Activated CD4-positive, alpha-beta T cell treated with anti-CD3 and anti-CD28 coated beads, Interleukin-2, amount 10 ng/mL, durations not matched to agents 7 days and 5 days (primary cell): ENCODE measurements at regions not wholly inside any gene's neighbourhood (a gene's known extent, or its start where the extent isn't known, plus 50 kb on each side); places are given as distances from the start of the nearest gene placed in this dataset.
A peak's percentile ranks its signal among the peaks of the same experiment; 100 is the strongest.
"Not testable (repeated sequence)": the region's sequence is repeated elsewhere in the genome, so short reads cannot be mapped to it uniquely, and the experiment has no call there.

ENCODE experiments used
- CTCF ChIA-PET: fragments of 350-600 bp; sonication (Branson Sonifier 250); formaldehyde crosslinking; loops from one replicate; lab custom pipeline; 2021; ENCODE audit warnings: antibody characterized with exemption; lab: Charles Lee
- POLR2A ChIA-PET: fragments of 350-600 bp; sonication (Branson Sonifier 250); formaldehyde crosslinking; loops from one replicate; lab custom pipeline; 2021; ENCODE audit warnings: antibody characterized with exemption; lab: Charles Lee
- DNase-seq: peaks from one replicate; pipeline ENCODE4 v3.0.0-alpha.2; 2020
- H3K27ac Mint-ChIP-seq: one replicate; pipeline ENCODE4 v1.8.0; 2021; ENCODE audit warnings: mild to moderate bottlenecking, moderate library complexity, mixed read lengths
- H3K27me3 Mint-ChIP-seq: one replicate; pipeline ENCODE4 v1.8.0; 2021; ENCODE audit warnings: mixed read lengths
- H3K36me3 Mint-ChIP-seq: one replicate; pipeline ENCODE4 v1.8.0; 2021; ENCODE audit warnings: low read depth, mixed read lengths
- H3K4me1 Mint-ChIP-seq: one replicate; pipeline ENCODE4 v1.8.0; 2021; ENCODE audit warnings: mixed read lengths
- H3K4me3 Mint-ChIP-seq: one replicate; pipeline ENCODE4 v1.8.0; 2021; ENCODE audit warnings: mild to moderate bottlenecking, moderate library complexity, mixed read lengths
- H3K9me3 Mint-ChIP-seq: one replicate; pipeline ENCODE4 v1.8.0; 2021; ENCODE audit warnings: mixed read lengths

DNA sequence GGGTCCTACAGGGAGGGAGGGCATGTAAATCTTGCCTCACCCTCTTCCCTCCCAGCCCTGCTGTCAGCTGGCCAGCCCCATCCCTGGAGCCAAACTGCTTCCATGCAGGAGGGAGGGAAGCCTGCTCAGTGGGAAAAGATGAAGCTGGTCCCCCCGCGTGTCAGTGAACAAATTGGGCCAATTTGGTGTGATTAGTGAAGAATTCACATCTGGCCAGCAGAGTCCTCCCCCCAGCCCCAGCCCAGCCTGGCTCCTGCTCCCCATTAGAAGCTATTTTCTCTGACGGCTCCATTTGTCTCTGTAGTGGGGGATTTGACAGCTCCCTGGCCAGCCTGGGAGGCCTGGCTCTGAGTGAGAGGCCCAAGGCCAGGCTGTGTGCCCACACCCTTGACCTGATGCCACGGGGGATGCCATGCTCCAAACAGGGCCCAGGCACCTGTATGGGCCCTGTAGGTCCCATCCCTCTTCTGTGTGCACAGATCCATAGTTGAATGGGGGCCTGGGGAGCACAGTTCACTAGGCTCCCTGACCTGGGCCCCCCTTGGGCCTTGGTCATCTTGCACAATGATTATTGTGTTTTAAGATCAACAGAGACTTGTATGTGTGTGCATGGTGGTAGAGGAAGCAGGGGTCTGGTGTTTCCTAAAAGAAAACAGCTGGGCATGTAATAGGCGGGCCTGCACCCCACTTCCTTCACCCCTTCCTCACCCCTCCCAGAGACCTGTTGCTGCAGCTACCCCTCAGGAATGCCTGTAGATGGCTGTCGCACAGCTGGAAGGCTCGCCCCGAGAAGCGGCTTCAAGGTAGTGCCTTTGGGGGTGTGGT, 50.7 kb upstream of the TAC4 start:
- Mint-ChIP-seq H3K4me3 (no peak overlapping the region), H3K27me3 (peaks cover 54% of the 10 kb centered on the region), H3K9me3 (no peaks in the 10 kb centered on the region), H3K27ac (no peak overlapping the region), H3K4me1 (no peaks in the 10 kb centered on the region), H3K36me3 (no peaks in the 10 kb centered on the region)
- DNase-seq = no peak
- CTCF ChIA-PET = interaction anchor here (0.6 kb wide), 2 partner anchors 41 to 550 kb away, joined by 3 read pairs; no protein-coding TSS in a partner anchor
- POLR2A ChIA-PET = no interaction called here

DNA sequence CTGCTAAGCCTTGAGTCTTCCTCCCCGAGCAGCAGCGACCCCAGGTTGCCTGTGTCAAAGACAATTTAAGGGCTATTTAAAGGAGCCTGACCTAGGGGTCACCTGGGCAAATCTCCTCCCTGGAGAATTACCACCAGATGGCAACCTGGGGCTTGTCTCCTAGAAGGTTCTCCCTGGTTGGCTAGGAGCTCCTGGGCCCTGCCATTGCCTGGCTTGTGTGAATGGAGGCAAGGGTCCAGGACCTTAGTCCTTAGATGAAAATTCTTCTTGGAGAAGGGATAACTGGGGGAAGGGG, 51.3 kb upstream of the TAC4 start:
- H3K4me1 Mint-ChIP-seq = no peaks in the 10 kb centered on the region
- H3K27ac Mint-ChIP-seq = no peak overlapping the region
- ChIA-PET POLR2A (no interaction called here), CTCF (no interaction called here)
- no peak overlapping the region for H3K4me3 Mint-ChIP-seq
- peaks cover 55% of the 10 kb centered on the region for H3K27me3 Mint-ChIP-seq
- no peak for DNase-seq
- H3K36me3 Mint-ChIP-seq = no peaks in the 10 kb centered on the region
- H3K9me3 Mint-ChIP-seq = no peaks in the 10 kb centered on the region

DNA sequence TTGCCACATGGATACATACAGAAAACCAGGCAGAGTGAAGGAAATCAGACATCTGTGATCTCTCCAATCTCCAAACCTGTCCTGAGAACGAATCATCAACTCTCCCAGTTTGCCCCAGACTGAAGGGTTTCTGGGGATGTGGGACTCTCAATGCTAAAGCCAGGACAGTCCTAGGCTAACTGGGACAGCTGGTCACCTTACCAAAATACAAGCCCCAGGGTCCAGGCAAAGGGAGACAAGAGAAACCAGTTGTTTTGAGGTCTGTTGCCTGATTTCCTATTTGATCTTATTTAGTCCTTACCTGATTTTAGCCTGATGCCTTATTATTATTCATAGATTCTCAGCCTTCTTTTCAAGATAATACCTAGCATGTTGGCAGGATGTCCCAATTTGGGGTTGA, 51.7 kb upstream of the TAC4 start:
- H3K9me3 Mint-ChIP-seq = no peaks in the 10 kb centered on the region
- no peaks in the 10 kb centered on the region for H3K4me1 Mint-ChIP-seq
- no peak overlapping the region for H3K27ac Mint-ChIP-seq
- H3K36me3 Mint-ChIP-seq = no peaks in the 10 kb centered on the region
- ChIA-PET CTCF (no interaction called here), POLR2A (no interaction called here)
- peaks cover 57% of the 10 kb centered on the region for H3K27me3 Mint-ChIP-seq
- no peak for DNase-seq
- no peak overlapping the region for H3K4me3 Mint-ChIP-seq

DNA sequence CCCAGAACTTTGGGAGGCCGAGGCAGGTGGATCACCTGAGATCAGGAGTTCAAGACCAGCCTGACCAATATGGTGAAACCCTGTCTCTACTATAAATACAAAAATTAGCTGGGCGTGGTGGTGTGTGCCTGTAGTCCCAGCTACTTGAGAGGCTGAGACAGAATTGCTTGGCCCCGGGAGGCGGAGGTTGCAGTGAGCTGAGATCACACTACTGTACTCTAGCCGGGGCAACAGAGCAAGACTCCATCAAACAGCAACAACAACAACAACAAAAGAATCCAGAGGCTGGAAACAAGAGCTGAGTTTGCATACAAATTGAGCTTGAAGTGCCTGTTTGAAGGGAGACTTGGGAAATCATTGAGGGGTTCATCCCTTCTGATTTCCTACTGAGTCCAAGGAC, 52.9 kb upstream of the TAC4 start:
- H3K4me3 Mint-ChIP-seq, POLR2A ChIA-PET, H3K36me3 Mint-ChIP-seq, H3K9me3 Mint-ChIP-seq, H3K4me1 Mint-ChIP-seq, H3K27ac Mint-ChIP-seq, DNase-seq: not testable (repeated sequence)
- H3K27me3 Mint-ChIP-seq = peaks cover 59% of the 10 kb centered on the region
- CTCF ChIA-PET = interaction anchor here (0.6 to 1.3 kb wide), 4 partner anchors 16 to 336 kb away, joined by 3 to 4 read pairs (median 3); no protein-coding TSS in a partner anchor

DNA sequence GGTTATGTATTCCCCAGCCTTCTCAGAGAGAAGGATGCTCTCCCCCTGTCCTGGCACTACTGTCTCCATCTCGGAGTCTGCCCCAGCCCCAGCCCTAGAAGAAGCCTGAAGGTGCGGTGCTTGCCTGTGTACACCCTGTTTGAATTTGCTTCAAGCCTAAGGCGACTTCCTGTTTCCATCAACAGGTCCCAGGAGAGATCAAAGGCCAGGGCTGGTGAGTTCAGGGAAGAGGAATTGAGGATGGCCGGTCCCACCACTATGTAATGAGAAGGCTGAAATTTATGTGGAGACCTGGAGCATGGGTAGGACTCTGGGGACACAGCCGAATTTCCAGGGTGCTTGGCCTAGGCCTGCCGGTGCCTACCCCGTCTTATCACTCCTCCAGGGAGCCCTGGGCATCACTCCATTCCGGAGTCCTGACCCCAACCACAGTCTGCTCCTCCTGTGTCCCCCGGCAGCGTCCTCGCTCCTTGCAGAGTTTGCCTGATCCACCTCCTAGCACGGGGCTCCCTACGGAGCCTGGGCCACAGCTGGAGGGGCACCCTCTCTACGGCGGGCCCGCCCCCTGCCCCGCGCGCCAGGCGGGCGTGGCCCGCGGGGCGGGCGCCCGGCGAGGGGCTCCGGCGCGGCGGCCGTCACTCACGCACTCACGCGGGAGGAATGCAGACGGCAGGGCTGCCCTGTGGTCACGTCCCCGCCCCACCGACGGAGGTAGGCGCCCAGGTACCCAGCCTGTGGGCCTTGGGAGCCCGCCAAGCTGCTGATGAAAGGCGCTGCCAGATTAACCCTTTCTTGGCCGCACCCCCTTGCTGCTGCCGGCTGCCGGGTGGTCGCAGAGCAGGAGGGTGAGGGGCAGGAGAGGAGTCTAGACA, 53.8 kb upstream of the TAC4 start:
- Mint-ChIP-seq H3K27ac (no peak overlapping the region), H3K4me1 (no peaks in the 10 kb centered on the region), H3K27me3 (peaks cover 56% of the 10 kb centered on the region), H3K4me3 (no peak overlapping the region), H3K36me3 (no peaks in the 10 kb centered on the region), H3K9me3 (no peaks in the 10 kb centered on the region)
- no peak for DNase-seq
- CTCF ChIA-PET = interaction anchor here (0.6 to 1.3 kb wide), 4 partner anchors 15 to 337 kb away, joined by 3 to 4 read pairs (median 3); no protein-coding TSS in a partner anchor
- POLR2A ChIA-PET = no interaction called here

GRCh38 chr17:49903523-49903922, 55.7 kb upstream of the TAC4 start:
- Mint-ChIP-seq H3K9me3 (no peaks in the 10 kb centered on the region), H3K27ac (peak overlapping the region; percentile 38), H3K4me1 (no peaks in the 10 kb centered on the region), H3K4me3 (no peak overlapping the region), H3K36me3 (no peaks in the 10 kb centered on the region), H3K27me3 (peaks cover 65% of the 10 kb centered on the region)
- CTCF ChIA-PET = interaction anchor here (0.5 kb wide), 1 partner anchor 1787 kb away, joined by 4 read pairs; no protein-coding TSS in a partner anchor
- POLR2A ChIA-PET = no interaction called here
- DNase-seq = no peak

DNA sequence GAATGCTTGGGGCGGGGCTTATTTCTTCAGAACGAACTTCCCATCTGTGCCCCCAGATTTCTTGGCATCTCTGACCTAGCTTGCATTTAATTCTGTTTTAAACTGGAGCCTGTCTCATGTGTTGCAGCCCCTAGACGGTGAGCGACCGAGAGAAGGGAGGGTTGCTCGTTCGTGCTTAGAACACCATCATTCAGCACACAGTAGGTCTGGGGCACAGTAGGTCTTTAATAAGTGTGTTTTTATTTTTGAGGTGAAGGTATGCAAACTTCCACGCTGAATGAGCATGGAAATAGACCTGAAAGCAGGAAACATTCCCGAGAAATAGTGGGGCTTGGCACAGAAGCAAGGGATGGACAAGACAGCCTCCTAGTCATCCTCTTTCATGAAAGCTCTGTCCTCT, 57.0 kb upstream of the TAC4 start:
- no peak for DNase-seq
- POLR2A ChIA-PET = no interaction called here
- Mint-ChIP-seq H3K27ac (no peak overlapping the region), H3K4me1 (no peaks in the 10 kb centered on the region), H3K4me3 (no peak overlapping the region), H3K9me3 (no peaks in the 10 kb centered on the region), H3K36me3 (no peaks in the 10 kb centered on the region), H3K27me3 (peaks cover 77% of the 10 kb centered on the region)
- CTCF ChIA-PET = interaction anchor here (0.9 kb wide), 2 partner anchors 8 to 93 kb away, joined by 3 read pairs; no protein-coding TSS in a partner anchor

DNA sequence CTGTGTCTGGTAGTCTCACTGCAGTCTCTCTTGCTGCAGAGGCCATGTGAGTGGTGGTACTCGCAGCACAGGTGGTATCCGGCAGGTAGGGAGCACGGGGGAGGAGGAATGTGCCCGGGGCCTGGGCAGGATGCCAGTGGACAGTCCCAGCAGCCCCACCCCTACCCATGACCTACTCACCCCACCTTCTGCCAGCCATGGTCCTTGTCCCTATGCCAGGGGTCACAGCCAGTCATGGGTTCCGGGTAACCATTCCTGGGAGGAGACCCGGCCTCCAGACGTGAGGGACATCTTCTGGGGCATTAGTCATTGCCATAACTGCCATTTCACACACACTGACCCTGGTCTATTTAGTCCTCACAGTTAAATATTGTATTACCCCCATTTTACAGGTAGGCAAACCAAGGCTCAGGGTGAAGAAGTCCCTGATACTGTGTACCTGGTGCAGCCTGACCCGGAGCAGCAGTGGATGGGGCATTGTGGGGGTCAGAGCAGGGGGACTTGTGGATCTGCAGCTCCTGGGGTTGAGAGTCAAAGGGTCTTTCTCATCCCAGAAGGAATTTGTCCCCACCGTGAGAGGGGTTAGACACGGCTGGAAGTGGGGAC, 58.8 kb upstream of the TAC4 start:
- no peak for DNase-seq
- Mint-ChIP-seq H3K27me3 (peaks cover 72% of the 10 kb centered on the region), H3K27ac (no peak overlapping the region), H3K9me3 (no peaks in the 10 kb centered on the region), H3K4me3 (no peak overlapping the region), H3K4me1 (peaks cover 2% of the 10 kb centered on the region), H3K36me3 (no peaks in the 10 kb centered on the region)
- CTCF ChIA-PET = no interaction called here
- POLR2A ChIA-PET = no interaction called here

DNA sequence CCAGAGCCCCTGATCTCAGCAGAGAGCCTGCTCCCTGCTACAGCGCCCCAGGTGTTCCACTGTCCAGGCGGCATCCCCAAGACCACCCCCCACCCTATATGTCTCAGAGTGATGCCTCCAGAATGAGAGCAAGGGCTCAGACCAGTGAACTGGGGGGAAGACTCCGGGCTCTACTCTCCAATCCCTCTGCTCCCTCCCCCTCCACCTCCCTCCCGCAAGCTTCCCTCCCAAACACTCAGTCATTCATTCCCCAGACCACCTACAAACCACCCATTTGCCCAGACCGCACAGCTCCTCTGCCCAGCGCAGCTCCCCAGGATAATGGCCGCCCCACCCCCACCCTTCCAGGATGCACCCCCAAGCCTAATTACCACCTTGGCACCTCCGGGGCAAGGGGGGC, 59.4 kb upstream of the TAC4 start:
- Mint-ChIP-seq H3K4me3 (no peak overlapping the region), H3K36me3 (no peaks in the 10 kb centered on the region), H3K9me3 (no peaks in the 10 kb centered on the region), H3K4me1 (peaks cover 2% of the 10 kb centered on the region), H3K27ac (no peak overlapping the region), H3K27me3 (peaks cover 74% of the 10 kb centered on the region)
- ChIA-PET POLR2A (no interaction called here), CTCF (no interaction called here)
- DNase-seq = no peak

- H3K4me1 Mint-ChIP-seq = peaks cover 2% of the 10 kb centered on the region
- ChIA-PET CTCF (interaction anchor here (0.6 to 1.3 kb wide), 5 partner anchors 12 to 1161 kb away, joined by 3 read pairs; no protein-coding TSS in a partner anchor), POLR2A (no interaction called here)
- peaks cover 65% of the 10 kb centered on the region for H3K27me3 Mint-ChIP-seq
- no peak for DNase-seq
- H3K36me3 Mint-ChIP-seq = no peaks in the 10 kb centered on the region
- H3K9me3 Mint-ChIP-seq = no peaks in the 10 kb centered on the region
- H3K4me3 Mint-ChIP-seq = no peak overlapping the region
- H3K27ac Mint-ChIP-seq = no peak overlapping the region
Observed at GRCh38 chr17:49908782-49909714, 59.9 kb upstream of the DLX4 start.

GRCh38 chr17:49910094-49910857, 58.7 kb upstream of the DLX4 start:
- H3K36me3 Mint-ChIP-seq = no peaks in the 10 kb centered on the region
- no peak overlapping the region for H3K27ac Mint-ChIP-seq
- DNase-seq = no peak
- ChIA-PET POLR2A (no interaction called here), CTCF (interaction anchor here (0.8 to 2.1 kb wide), 4 partner anchors 11 to 414 kb away, joined by 3 to 8 read pairs (median 3); no protein-coding TSS in a partner anchor)
- H3K4me3 Mint-ChIP-seq = no peak overlapping the region
- H3K27me3 Mint-ChIP-seq = peaks cover 63% of the 10 kb centered on the region
- peaks cover 2% of the 10 kb centered on the region for H3K4me1 Mint-ChIP-seq
- H3K9me3 Mint-ChIP-seq = no peaks in the 10 kb centered on the region
